Liver (tissue), 3 donors: ENCODE measurements at regions not wholly inside any gene's neighbourhood (a gene's known extent, or its start where the extent isn't known, plus 50 kb on each side); places are given as distances from the start of the nearest gene placed in this dataset.

Experiments
- RAD21 ChIP-seq, 2 donors: IDR thresholded peaks; 2 replicates each; pipeline ENCODE4 v1.6.1; 2016; ENCODE audit warnings: antibody characterized with exemption in 2 of 2, mild to moderate bottlenecking in 2 of 2
- YY1 ChIP-seq: IDR thresholded peaks from 2 replicates; pipeline ENCODE4 v1.6.1; 2016; ENCODE audit warnings: antibody characterized with exemption, mild to moderate bottlenecking
- TF ChIP-seq, protein P1 (sequence below): fragments of 150-350 bp; IDR thresholded peaks from 2 replicates; pipeline ENCODE4 v1.5.1; 2017; ENCODE audit warnings: improper control_type of control experiment, low read depth, low read length; ENCODE audit not compliant: missing input control
- TF ChIP-seq, protein P2 (sequence below): IDR thresholded peaks from 2 replicates; pipeline ENCODE4 v1.6.1; 2016; ENCODE audit warnings: antibody characterized with exemption
- TF ChIP-seq, protein P3 (sequence below): IDR thresholded peaks from 2 replicates; pipeline ENCODE4 v1.6.1; 2016; ENCODE audit warnings: antibody characterized with exemption
- donor health status: healthy.
- donor health status: healthy.

DNA sequence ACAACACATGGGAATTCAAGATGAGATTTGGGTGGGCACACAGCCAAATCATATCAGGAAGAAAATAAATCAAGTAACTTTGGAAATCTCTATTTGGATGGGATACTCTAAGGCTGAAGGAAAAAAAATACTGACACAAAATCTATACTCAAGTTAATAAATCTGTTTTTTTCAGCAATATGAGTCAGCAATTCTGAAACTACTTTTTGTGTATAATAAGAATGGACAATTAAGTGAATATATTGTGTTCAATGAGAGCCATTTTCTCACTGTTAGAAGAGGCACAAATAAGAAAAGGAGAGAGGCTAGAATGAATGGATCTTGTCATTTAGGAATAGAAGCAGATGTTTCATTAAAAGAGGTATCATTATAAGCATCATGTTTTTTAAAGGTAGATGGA, 651.0 kb downstream of the TAF11L14 start:
- TF ChIP-seq YY1 (no peak), RAD21 (IDR thresholded peaks at IDR 0.05) (no peak)
- TF ChIP-seq, protein P1, sequence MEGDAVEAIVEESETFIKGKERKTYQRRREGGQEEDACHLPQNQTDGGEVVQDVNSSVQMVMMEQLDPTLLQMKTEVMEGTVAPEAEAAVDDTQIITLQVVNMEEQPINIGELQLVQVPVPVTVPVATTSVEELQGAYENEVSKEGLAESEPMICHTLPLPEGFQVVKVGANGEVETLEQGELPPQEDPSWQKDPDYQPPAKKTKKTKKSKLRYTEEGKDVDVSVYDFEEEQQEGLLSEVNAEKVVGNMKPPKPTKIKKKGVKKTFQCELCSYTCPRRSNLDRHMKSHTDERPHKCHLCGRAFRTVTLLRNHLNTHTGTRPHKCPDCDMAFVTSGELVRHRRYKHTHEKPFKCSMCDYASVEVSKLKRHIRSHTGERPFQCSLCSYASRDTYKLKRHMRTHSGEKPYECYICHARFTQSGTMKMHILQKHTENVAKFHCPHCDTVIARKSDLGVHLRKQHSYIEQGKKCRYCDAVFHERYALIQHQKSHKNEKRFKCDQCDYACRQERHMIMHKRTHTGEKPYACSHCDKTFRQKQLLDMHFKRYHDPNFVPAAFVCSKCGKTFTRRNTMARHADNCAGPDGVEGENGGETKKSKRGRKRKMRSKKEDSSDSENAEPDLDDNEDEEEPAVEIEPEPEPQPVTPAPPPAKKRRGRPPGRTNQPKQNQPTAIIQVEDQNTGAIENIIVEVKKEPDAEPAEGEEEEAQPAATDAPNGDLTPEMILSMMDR, result no peak
- TF ChIP-seq, protein P2, sequence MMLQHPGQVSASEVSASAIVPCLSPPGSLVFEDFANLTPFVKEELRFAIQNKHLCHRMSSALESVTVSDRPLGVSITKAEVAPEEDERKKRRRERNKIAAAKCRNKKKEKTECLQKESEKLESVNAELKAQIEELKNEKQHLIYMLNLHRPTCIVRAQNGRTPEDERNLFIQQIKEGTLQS, result no peak
- TF ChIP-seq, protein P3, sequence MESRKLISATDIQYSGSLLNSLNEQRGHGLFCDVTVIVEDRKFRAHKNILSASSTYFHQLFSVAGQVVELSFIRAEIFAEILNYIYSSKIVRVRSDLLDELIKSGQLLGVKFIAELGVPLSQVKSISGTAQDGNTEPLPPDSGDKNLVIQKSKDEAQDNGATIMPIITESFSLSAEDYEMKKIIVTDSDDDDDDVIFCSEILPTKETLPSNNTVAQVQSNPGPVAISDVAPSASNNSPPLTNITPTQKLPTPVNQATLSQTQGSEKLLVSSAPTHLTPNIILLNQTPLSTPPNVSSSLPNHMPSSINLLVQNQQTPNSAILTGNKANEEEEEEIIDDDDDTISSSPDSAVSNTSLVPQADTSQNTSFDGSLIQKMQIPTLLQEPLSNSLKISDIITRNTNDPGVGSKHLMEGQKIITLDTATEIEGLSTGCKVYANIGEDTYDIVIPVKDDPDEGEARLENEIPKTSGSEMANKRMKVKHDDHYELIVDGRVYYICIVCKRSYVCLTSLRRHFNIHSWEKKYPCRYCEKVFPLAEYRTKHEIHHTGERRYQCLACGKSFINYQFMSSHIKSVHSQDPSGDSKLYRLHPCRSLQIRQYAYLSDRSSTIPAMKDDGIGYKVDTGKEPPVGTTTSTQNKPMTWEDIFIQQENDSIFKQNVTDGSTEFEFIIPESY, result no peak
